ENCODE measurements at regions not wholly inside any gene's neighbourhood (a gene's known extent, or its start where the extent isn't known, plus 50 kb on each side); places are given as distances from the start of the nearest gene placed in this dataset.
"Not testable (repeated sequence)": the region's sequence is repeated elsewhere in the genome, so short reads cannot be mapped to it uniquely, and the experiment has no call there.

DNA sequence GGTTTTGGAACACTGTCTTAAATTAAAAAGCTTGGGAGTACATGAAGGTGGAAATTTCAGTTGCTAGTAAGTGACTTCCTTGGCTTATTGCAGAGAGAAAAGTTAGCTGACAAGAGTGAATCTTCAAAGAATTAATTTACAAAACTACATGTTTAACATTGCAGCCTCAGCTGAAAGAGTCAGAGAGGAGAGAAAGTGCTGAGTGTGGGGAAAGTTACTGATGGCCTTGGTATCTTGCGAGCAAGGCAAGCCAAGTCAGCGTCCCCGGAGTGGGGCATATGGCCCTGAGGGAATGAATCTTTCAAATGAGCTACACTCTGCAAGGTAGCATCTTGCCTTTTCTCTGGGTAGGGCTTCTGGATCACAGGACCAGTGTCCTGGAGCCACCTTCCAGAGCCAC lies 131.3 kb downstream of the LPIN1 start:
- DNase-seq (no peak), ATAC-seq (no peak)
- Mint-ChIP-seq H3K36me3 (ENCODE audit: insufficient read depth) (no peaks in the 10 kb centered on the region), H3K4me3 (no peak overlapping the region), H3K27me3 (ENCODE audit: low read depth) (no peaks in the 10 kb centered on the region), H3K9me3 (no peaks in the 10 kb centered on the region), H3K4me1 (ENCODE audit: low read depth) (peaks cover 6% of the 10 kb centered on the region)

DNA sequence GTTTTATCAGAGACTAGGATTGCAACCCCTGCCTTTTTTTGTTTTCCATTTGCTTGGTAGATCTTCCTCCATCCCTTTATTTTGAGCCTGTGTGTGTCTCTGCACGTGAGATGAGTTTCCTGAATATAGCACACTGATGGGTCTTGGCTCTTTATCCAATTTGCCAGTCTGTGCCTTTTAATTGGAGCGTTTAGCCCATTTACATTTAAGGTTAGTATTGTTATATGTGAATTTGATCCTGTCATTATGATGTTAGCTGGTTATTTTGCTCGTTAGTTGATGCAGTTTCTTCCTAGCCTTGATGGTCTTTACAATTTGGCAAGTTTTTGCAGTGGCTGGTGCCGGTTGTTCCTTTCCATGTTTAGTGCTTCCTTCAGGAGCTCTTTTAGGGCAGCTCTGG lies 138.8 kb downstream of the LPIN1 start:
- not testable (repeated sequence) for H3K4me1 Mint-ChIP-seq (ENCODE audit: low read depth); H3K36me3 Mint-ChIP-seq (ENCODE audit: insufficient read depth); H3K27me3 Mint-ChIP-seq (ENCODE audit: low read depth); ATAC-seq; DNase-seq; H3K4me3 Mint-ChIP-seq
- peaks cover 20% of the 10 kb centered on the region for H3K9me3 Mint-ChIP-seq

DNA sequence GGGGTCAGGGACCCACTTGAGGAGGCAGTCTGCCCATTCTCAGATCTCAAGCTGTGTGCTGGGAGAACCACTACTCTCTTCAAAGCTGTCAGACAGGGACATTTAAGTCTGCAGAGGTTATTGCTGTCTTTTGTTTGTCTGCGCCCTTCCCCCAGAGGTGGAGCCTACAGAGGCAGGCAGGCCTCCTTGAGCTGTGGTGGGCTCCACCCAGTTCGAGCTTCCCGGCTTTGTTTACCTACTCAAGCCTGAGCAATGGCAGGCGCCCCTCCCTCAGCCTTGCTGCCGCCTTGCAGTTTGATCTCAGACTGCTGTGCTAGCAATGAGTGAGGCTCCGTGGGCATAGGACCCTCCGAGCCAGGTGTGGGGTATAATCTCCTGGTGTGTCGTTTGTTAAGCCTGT lies 140.5 kb downstream of the LPIN1 start:
- not testable (repeated sequence) for H3K36me3 Mint-ChIP-seq (ENCODE audit: insufficient read depth); H3K27me3 Mint-ChIP-seq (ENCODE audit: low read depth); H3K4me1 Mint-ChIP-seq (ENCODE audit: low read depth); DNase-seq; ATAC-seq; H3K4me3 Mint-ChIP-seq
- H3K9me3 Mint-ChIP-seq, result peaks cover 27% of the 10 kb centered on the region

DNA sequence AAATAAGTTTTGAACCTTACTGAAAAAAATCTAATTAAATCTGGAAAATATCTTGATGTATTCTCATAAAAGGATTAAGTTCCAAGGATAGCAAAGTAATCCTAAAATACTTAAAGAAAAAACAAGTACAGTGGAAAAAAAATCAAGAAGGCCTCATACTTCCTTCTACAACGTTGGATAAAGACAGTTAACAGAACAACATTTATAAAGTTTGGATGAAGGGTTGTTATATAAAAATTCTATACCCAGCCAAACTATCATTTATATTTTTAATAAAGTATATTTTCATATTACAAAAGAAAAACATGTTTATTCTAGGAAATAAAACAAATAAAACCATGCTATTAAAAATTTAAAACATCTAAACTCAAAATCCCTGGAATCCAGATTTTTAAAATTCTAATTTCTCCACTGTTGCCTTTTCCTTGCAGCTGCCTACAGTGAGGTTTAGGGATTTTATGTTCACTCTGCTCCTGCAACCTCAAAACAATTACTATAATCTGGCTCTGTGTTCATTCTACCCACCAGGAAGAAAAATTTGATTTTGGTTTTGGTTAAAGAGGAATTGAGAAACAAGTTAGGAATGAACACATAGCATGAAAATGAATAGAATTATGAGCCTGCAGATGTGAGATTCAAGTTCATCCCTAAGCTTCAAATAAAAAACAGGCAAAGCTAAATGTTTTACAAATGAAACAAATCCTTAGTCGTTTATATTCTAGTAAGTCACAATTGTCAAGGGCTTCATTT lies 142.8 kb downstream of the LPIN1 start:
- H3K4me1 Mint-ChIP-seq (ENCODE audit: low read depth), result peaks cover 5% of the 10 kb centered on the region
- peaks cover 34% of the 10 kb centered on the region for H3K9me3 Mint-ChIP-seq
- no peak for ATAC-seq
- H3K27me3 Mint-ChIP-seq (ENCODE audit: low read depth), result peaks cover 3% of the 10 kb centered on the region
- H3K4me3 Mint-ChIP-seq, result no peak overlapping the region
- peaks cover 10% of the 10 kb centered on the region for H3K36me3 Mint-ChIP-seq (ENCODE audit: insufficient read depth)
- DNase-seq, result no peak

DNA sequence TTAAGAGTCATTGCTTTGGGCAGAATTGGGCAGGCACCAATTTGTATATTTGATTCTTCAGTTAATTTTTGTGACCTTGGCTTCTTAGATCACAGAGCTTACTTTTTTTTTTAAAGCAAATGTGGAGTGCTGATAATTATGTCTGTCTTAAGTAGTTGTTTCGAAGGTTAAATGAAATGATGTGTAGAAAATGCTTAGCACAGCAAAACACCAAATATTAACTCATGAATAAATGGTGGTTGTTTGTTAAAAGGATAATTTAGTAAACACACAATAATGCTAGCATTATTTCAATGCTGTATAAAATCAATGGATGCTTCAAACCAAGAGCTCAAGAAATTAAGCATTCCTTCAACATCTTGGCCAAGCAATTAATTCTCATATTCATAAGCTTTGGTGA lies 143.4 kb downstream of the LPIN1 start:
- Mint-ChIP-seq H3K4me1 (ENCODE audit: low read depth) (peaks cover 5% of the 10 kb centered on the region), H3K36me3 (ENCODE audit: insufficient read depth) (peaks cover 11% of the 10 kb centered on the region), H3K9me3 (peaks cover 40% of the 10 kb centered on the region), H3K4me3 (no peak overlapping the region), H3K27me3 (ENCODE audit: low read depth) (peaks cover 3% of the 10 kb centered on the region)
- no peak for DNase-seq
- ATAC-seq, result no peak

DNA sequence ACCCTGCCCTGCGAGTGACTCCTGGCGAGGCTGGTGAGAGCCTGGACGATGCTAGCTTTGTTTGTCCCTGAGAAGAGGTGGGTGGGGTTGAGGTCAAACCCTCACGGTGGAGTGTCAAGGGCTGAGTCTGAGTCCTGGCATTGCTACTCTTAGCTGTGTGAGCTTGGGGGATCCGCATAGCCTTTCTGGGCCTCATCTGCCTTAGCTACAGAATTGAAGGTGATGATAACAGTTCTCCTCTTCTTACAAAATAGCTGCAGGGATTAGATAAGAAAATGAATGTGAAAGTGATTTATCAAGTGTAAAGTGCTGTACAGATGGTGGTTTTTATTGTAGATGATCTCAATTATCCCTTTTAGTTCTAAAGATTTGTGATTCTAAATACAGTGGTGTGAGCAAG lies 144.6 kb downstream of the LPIN1 start:
- peaks cover 13% of the 10 kb centered on the region for H3K36me3 Mint-ChIP-seq (ENCODE audit: insufficient read depth)
- no peak for DNase-seq
- peaks cover 3% of the 10 kb centered on the region for H3K27me3 Mint-ChIP-seq (ENCODE audit: low read depth)
- H3K4me3 Mint-ChIP-seq, result no peak overlapping the region
- peaks cover 42% of the 10 kb centered on the region for H3K9me3 Mint-ChIP-seq
- peaks cover 4% of the 10 kb centered on the region for H3K4me1 Mint-ChIP-seq (ENCODE audit: low read depth)
- ATAC-seq, result no peak

DNA sequence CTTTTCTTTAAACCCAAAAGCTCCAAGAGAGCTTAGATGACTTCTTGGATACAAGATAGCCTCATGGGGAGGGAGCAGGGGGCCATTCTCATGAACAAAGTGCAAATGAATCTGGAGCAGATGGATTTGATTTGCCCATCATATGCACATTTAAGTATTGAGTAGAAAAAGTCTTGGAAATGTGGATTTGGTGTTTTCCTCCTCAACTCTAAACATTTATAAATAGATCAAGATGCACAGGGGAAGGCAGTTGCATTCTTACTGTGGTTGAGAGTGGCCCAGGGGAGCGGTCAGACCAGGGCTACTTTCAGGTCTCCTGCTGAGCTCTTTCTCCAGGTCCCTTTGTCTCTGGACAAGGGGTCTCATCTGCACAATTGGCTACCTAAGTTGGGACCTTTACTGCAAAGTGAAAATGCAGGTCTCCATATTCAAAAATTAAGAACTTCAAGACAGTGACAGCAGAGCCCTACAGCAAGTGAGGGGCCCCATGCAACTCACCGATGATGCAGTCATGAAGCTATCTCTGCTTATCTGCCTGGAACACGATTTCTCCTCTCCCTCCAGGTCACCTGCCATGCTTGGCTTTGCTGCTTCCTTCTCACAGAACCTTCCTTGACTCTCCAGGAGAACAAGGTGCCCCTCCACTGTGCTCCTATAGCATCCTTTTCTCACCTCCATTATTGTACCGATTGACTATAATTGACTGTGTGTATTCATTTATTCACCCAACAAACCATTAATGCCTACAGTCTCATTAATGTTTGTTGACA lies 145.4 kb downstream of the LPIN1 start:
- peaks cover 40% of the 10 kb centered on the region for H3K9me3 Mint-ChIP-seq
- peaks cover 3% of the 10 kb centered on the region for H3K27me3 Mint-ChIP-seq (ENCODE audit: low read depth)
- H3K4me3 Mint-ChIP-seq, result no peak overlapping the region
- ATAC-seq (no peak), DNase-seq (no peak)
- H3K4me1 Mint-ChIP-seq (ENCODE audit: low read depth), result no peaks in the 10 kb centered on the region
- H3K36me3 Mint-ChIP-seq (ENCODE audit: insufficient read depth), result peaks cover 13% of the 10 kb centered on the region

DNA sequence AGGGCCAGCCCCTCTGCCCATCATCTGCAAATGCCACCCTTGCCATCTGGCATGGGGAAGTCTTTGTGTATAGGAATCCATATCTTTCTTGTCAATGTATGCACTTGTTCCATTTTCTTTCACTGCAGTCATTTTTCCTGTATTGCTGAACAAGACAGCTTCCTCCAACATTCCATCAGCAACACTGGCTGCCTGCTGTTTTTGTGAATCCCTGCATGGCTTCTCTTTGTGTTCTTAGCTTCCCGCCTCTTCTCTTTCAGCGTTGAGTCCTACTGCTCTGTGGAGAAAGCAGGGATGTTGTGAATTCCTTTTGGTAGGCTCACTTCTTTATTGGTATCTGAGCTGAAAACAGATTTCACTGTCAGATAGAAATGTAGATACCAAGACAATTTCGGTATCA lies 150.0 kb downstream of the LPIN1 start:
- peaks cover 16% of the 10 kb centered on the region for H3K9me3 Mint-ChIP-seq
- no peaks in the 10 kb centered on the region for H3K27me3 Mint-ChIP-seq (ENCODE audit: low read depth)
- no peaks in the 10 kb centered on the region for H3K4me1 Mint-ChIP-seq (ENCODE audit: low read depth)
- no peak overlapping the region for H3K4me3 Mint-ChIP-seq
- no peak for ATAC-seq
- H3K36me3 Mint-ChIP-seq (ENCODE audit: insufficient read depth), result peaks cover 4% of the 10 kb centered on the region
- DNase-seq, result no peak

DNA sequence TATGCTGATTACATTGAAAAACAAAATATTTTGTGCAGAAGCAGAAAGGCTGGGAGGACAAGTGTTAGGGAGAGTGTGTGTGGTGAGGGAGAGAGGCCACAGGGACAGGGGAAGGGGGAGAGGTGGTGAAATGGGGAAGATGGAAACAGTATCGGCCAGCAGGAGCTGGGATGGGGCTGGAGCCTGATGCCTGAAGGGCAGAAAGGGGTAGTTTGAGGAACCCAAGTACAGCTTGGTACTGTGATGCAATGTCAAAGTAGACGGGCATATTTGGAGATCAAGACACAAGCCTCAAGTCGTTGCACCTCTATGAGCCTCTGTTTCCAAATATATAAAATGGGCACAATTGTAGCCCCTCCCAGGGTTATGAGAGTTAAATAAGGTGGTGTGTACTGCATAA lies 152.1 kb downstream of the LPIN1 start:
- Mint-ChIP-seq H3K36me3 (ENCODE audit: insufficient read depth) (peaks cover 4% of the 10 kb centered on the region), H3K9me3 (peaks cover 11% of the 10 kb centered on the region), H3K4me1 (ENCODE audit: low read depth) (no peaks in the 10 kb centered on the region), H3K4me3 (no peak overlapping the region), H3K27me3 (ENCODE audit: low read depth) (no peaks in the 10 kb centered on the region)
- ATAC-seq, result no peak
- no peak for DNase-seq

DNA sequence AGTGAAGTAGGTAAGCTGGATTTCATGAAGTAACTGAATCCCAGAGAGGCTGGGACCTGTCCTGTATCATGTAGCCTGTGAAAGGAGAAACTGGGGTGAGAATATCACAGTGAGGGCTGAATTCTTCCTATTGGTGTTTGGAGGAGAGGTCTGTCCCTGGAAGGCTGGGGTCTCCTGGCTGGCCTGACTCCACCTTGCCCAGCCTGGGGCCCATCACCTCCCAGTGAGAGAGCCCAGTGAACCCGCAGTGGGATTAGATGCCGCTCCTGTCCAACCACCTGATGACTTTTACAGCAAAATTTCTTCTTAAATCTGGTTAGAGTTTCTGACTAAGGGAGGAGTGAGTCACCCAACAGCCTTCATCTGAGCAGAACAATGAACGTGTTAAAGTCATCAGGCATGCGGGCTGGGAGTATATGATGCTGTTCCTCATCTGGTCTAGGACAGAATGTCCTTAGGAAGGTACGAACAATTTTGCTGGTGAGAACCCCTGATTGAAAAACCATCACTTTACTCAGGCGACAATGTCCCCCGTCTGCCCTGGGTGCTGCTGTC lies 152.9 kb downstream of the LPIN1 start:
- Mint-ChIP-seq H3K27me3 (ENCODE audit: low read depth) (no peaks in the 10 kb centered on the region), H3K4me3 (no peak overlapping the region), H3K4me1 (ENCODE audit: low read depth) (no peaks in the 10 kb centered on the region), H3K36me3 (ENCODE audit: insufficient read depth) (peaks cover 4% of the 10 kb centered on the region), H3K9me3 (peaks cover 8% of the 10 kb centered on the region)
- ATAC-seq (no peak), DNase-seq (no peak)

DNA sequence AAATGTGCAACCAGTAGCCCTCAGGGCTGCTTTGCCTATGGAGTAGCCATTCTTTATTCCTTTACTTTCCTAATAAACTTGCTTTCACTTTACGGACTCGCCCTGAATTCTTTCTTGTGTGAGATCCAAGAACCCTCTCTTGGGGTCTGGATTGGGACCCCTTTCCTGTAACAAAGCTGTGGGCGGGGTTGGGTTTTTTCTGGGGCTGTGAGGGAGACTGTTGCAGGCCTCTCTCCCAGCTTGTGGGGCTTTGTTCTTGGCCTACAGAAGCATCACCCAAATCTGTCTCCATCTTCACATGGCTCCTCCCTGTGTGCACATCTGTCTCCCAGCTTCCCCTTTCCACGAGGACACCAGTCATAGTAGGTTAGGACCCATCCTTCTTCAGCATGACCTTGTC lies 154.5 kb downstream of the LPIN1 start:
- H3K36me3 Mint-ChIP-seq (ENCODE audit: insufficient read depth); H3K4me1 Mint-ChIP-seq (ENCODE audit: low read depth); H3K4me3 Mint-ChIP-seq; H3K9me3 Mint-ChIP-seq; H3K27me3 Mint-ChIP-seq (ENCODE audit: low read depth); ATAC-seq; DNase-seq: not testable (repeated sequence)

DNA sequence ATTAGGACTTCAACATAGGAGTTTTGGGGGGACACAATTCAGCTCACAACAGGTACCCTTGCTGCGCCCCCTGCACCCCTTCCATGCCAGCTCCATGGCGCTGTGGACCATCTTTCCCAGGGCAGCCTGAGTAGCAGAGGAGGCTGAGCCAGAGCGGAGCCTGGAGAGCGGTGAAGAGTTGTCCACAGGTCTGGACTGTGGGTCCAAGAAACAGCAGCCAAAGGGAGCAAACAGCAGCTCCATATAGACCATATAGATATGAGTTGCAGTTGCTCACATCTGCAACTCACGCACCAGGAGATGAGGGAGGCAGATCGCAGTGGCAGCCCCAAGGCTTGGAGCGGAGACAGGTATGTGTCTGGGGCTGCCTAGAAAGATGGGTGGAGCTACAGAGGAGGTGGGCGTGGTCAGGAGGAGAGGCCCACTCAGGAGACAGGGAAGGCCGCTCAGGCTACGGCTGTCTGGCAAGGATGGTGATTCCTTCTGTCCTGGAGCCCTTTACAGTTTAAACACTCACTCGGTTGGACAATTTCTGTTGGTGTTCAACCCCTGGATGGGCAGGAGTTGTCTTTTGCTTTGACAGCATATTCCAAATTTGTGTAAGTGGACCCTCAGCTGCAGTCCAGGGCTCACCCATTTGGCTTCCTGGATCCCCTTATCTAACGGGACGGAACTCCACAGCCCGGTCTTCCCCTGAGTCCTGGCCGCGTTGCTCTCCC lies 155.1 kb downstream of the LPIN1 start:
- H3K27me3 Mint-ChIP-seq (ENCODE audit: low read depth), result no peaks in the 10 kb centered on the region
- H3K4me1 Mint-ChIP-seq (ENCODE audit: low read depth), result no peaks in the 10 kb centered on the region
- no peaks in the 10 kb centered on the region for H3K36me3 Mint-ChIP-seq (ENCODE audit: insufficient read depth)
- ATAC-seq (no peak), DNase-seq (no peak)
- no peaks in the 10 kb centered on the region for H3K9me3 Mint-ChIP-seq
- H3K4me3 Mint-ChIP-seq, result no peak overlapping the region

DNA sequence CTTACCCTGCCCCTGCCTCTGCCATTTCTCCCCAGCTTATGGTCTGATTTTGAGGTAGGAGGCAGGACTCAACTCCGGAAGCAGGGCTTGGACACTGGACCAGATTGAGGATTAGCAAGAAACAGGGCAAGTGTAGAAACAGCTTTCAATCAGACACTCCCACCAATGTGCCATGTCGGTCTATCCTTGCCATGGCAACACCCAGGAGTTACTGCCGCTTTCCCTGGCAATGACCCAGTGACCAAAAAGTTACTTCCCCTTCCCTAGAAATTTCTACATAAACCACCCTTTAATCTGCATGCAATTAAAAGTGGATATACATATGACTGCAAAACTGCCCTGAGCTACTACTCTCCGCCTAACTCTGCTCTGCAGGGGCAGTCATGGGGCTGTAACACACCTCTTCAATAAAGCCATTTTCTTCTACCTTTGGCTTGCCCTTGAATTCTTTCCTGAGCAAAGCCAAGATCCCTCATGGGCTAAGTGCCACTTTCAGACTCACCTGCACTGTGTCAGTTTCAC lies 156.7 kb downstream of the LPIN1 start:
- DNase-seq (no peak), ATAC-seq (no peak)
- no peaks in the 10 kb centered on the region for H3K4me1 Mint-ChIP-seq (ENCODE audit: low read depth)
- H3K27me3 Mint-ChIP-seq (ENCODE audit: low read depth), result no peaks in the 10 kb centered on the region
- no peaks in the 10 kb centered on the region for H3K9me3 Mint-ChIP-seq
- no peaks in the 10 kb centered on the region for H3K36me3 Mint-ChIP-seq (ENCODE audit: insufficient read depth)
- H3K4me3 Mint-ChIP-seq, result no peak overlapping the region

DNA sequence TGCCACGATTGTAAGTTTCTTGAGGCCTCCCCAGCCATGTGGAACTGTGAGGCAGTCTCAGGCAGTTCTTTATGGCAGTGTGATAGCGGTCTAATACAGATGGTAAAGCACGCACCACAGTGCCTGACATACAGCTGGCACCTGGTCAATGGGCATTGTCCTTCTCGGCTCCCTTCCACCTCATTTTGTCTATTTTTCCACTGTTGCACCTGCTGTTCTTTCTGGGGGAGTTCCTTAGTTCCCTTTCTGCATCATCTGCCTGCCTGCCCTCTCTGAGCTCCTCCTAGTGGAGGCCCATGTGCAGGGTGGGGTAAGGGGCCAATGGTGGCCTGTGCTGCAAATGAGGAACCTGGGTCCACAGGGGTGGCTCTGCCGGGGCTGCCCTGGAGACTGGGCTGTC lies 157.6 kb downstream of the LPIN1 start:
- Mint-ChIP-seq H3K36me3 (ENCODE audit: insufficient read depth) (no peaks in the 10 kb centered on the region), H3K4me1 (ENCODE audit: low read depth) (no peaks in the 10 kb centered on the region), H3K27me3 (ENCODE audit: low read depth) (no peaks in the 10 kb centered on the region), H3K9me3 (no peaks in the 10 kb centered on the region), H3K4me3 (no peak overlapping the region)
- ATAC-seq (no peak), DNase-seq (no peak)

All from activated T-cell treated with anti-CD3 and anti-CD28 coated beads, Interleukin-2, amount 50 U/mL, for 4 hours (primary cell).